ENCODE measurements at regions not wholly inside any gene's neighbourhood (a gene's known extent, or its start where the extent isn't known, plus 50 kb on each side); places are given as distances from the start of the nearest gene placed in this dataset.
"Not testable (repeated sequence)": the region's sequence is repeated elsewhere in the genome, so short reads cannot be mapped to it uniquely, and the experiment has no call there.

DNA sequence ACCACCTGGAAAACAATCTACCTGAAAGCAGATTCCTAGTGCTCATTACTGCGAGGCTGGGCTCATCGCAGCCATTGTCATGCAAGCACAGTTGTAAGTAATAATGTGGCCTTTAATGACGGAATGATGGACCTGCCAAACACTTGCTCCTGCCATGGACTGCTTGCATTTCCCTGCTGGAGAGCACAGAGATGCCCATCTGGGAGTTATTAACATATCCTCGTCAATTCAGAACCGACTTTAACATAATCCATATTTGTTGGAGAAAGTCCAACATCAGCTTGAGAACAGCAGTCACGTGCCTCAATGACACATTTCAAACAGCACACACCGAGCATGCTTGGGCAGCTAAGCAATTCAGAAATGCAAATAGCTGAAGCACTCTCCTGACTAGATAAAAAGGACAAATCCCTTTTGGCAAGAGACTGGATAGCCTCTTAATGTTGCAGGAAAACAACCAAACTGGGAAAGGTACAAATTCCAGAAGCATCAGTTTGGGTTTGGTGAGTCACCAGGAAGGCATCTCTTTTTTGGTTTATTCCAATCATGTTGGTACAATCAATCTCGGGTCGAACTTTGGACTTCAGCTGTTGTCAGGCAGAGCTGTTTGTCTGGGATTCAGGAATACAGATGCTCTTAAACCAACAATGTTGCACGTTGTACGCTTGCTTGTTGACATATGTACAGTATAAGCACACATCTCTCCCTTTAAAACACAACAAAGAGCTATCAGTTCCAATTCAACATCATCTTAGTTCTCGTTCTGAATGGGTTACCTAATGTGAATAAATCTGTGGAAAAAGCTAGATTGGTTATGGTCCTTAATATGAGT, 395.8 kb downstream of the LNPK start:
- no peak for DNase-seq (ENCODE audit: low spot score)

DNA sequence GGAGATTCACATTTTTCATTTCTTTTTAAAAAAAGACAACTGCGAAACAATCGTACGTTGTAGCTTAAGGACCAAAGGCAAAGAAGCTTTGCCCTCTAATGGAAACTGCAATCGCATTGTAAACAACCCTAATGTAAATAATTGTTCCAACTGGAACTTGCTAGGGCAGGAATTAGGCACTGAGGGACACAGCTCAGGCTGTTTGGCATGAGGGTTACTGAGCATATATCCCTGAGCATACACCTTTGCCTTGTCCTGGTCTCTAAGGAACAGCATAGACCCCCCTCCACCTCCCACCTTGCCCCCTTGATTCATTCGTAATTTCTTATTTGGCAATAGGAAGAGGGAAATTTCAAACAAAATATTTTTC, 396.4 kb downstream of the LNPK start:
- DNase-seq (ENCODE audit: low spot score) = no peak

DNA sequence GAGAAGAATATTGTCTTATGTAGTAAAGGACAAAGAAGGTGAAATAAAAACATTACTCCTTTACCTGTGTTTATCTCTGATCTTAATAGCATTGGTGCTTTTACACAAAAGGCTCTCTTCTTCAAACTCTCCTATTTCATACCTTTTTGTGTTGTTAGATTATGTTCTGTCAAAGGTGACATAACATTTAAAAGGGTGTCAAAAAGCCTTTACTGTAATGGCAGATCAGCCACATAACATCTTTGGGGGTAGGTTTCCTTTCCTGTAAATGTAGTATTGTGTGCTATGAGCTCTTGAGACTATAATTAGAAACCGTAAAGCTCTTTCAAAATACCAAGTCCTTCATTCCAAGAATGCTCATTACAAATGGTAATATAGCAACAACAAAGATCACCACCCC, 400.1 kb downstream of the LNPK start:
- no peak for DNase-seq (ENCODE audit: low spot score)

DNA sequence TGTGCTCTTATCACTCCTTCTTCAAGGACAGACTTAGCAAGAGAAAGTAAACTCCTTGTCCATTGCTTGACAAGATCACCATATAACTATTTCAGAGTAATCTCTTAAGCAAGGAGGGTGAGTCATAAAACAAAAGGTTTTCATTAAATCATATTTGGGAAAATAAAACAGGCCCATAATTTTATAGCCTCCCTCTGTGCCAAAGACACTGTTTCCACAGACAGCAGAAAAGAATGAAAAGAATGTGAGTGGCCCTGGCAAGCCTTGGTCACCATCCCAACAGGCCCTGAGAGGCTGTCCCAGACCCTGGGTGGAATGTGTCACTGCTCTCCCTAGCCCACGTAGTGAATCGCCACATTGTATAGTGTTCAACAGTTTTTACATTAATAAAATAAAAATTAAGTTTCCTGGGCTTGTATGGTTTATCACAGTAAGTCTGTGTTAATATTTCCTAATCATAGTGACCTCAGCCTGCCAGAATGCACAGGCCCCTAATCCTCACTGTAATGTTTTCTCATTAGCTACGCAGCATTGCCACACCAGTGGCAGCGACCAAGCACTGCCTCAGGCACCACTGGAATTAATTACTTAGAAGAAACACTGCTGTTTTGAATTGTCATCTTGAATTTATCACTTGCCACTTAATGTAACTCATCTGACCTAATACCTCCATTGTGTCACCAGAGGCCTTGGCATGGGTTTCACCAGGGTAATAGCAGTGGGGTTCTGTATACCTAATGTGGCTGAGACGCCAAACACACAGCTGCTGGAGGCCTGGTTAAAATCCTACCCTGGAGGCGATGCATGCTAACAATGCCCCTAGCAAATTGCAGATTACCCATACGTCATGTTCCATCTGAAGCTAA, 401.9 kb downstream of the LNPK start:
- no peak for DNase-seq (ENCODE audit: low spot score)

DNA sequence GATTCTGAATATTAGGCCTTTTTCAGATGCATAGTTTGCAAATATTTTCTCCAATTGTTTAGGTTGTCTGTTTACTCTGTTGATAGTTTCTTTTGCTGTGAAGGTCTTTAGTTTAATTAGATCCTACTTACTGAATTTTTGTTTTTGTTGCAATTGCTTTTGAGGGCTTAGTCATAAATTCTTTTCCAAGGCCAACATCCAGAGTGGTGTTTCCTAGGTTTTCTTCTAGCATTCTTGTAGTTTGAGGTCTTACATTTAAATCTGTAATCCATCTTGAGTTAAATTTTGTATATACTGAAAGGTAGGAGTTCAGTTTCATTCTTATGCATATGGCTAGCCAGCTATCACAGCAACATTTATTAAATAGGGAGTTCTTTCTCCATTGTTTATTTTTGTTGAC, 404.8 kb downstream of the LNPK start:
- no peak for DNase-seq (ENCODE audit: low spot score)

DNA sequence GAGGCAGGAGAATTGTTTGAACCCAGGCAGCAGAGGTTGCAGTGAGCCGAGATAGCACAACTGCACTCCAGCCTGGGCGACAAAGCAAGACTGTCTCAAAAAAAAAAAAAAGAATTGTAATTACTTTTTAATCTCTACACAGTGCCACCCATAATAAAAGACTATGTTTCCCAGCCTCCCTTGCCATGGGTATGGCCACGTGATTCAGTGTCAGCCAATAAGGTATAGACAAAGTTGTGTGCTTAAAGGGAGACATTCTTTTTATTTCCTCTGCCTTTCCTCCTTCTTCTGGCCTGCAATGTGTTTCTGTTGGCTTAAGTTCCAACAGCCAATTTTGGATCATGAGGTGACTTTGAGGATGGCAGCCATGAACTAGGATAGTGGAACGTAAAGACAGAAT, 406.9 kb downstream of the LNPK start:
- no peak for DNase-seq (ENCODE audit: low spot score)

DNA sequence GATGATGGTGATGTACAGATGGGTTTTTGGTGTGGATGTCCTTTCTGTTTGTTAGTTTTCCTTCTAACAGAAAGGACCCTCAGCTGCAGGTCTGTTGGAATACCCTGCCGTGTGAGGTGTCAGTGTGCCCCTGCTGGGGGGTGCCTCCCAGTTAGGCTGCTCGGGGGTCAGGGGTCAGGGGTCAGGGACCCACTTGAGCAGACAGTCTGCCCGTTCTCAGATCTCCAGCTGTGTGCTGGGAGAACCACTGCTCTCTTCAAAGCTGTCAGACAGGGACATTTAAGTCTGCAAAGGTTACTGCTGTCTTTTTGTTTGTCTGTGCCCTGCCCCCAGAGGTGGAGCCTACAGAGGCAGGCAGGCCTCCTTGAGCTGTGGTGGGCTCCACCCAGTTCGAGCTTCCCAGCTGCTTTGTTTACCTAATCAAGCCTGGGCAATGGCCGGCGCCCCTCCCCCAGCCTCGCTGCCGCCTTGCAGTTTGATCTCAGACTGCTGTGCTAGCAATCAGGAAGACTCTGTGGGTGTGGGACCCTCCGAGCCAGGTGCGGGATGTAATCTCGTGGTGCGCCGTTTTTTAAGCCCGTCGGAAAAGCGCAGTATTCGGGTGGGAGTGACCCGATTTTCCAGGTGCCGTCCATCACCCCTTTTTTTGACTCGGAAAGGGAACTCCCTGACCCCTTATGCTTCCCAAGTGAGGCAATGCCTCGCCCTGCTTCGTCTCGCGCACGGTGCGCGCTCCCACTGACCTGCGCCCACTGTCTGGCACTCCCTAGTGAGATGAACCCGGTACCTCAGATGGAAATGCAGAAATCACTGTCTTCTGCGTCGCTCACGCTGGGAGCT, 408.2 kb downstream of the LNPK start:
- DNase-seq (ENCODE audit: low spot score) = not testable (repeated sequence)

DNA sequence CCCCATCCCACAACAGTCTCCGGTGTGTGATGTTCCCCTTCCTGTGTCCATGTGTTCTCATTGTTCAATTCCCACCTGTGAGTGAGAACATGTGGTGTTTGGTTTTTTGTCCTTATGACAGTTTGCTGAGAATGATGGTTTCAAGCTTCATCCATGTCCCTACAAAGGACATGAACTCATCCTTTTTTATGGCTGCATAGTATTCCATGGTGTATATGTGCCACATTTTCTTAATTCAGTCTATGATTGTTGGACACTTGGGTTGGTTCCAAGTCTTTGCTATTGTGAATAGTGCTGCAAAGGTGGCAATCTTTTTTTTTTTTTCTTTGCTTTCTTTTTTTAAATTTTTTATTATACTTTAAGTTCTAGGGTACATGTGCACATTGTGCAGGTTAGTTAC, 406.7 kb upstream of the ATP5MC3 start:
- not testable (repeated sequence) for DNase-seq (ENCODE audit: low spot score)

DNA sequence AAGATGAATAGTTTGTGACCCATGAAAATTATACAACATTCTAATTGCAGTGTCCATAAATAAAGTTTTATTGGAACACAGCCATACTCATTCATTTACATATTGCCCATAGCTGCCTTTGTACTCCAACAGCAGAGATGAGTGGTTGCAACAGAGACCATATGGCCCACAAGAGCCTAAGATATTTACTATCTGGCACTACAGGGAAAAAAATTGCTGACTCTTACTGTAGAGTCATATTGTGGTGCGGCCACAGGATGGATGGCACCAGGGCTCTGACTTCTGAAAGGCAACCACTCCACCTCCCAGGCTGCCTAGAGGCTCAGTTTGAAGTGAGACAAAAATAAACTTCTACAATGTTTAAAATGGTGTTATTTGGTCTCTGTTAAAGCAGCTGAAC, 404.0 kb upstream of the ATP5MC3 start:
- DNase-seq (ENCODE audit: low spot score) = no peak

DNA sequence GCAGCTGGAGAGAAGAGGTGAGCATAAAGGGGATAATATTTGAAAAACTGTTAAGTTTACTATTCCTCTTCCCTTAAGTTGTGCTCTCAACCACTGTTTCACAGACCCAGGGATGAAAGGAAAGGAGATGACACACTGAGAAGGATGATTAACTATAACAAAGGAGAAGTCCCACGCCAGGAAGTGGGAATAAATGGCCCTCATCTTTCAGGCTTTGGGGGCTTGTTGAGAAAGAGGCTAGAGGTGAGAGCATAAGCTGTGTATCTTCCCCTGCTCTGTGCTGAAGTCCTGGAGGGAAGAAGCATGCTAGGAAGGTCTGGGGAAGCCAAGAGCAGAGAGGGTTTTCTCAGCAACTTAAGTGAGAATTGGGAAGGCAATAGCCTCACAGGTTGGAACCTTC, 399.1 kb upstream of the ATP5MC3 start:
- no peak for DNase-seq (ENCODE audit: low spot score)

DNA sequence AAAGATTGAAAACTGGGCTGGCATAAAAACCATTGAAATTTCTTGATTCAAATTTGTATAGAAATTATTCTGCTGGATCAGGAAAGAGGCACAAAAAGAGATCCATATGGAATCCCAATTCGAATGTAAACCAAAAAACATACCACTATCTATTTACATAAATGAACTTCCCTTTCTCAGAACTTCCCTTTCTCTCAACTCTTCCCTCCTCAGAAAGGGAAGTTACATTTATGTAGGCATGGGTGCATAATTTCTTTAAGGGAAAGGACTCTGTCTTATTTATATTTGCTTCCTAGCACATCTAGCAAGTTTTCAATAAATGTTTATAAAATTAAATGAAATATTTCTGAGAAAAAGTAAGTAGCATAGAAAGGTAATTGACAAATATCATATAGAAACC, 398.1 kb upstream of the ATP5MC3 start:
- DNase-seq (ENCODE audit: low spot score) = no peak

DNA sequence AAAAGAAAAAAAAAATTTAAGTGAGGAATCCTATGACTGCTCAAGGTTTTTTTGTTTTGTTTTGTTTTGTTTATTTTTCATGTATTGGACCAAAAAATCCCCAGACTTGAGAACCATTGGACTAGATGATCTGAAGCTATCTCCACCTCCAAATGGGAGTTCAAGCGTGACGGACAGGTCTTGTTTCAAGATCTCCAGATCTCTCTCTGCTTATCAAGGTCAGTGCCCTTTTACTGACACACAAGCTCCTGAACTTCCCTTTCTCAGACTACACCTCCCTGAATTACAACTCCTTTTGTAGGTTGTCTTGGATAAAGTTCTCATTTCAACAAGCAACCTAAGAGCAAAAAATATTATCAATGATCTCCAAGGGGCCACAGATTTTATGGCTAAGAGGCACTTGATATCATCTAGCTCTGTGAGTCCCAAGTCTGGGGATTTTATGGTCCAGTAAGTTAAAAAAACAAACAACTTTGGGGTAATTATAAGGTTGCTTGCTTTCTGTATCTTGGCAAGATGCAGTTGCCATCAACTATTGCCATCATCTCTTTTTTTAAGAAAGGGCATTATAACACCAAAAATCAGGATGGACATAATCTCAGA, 396.0 kb upstream of the ATP5MC3 start:
- no peak for DNase-seq (ENCODE audit: low spot score)

DNA sequence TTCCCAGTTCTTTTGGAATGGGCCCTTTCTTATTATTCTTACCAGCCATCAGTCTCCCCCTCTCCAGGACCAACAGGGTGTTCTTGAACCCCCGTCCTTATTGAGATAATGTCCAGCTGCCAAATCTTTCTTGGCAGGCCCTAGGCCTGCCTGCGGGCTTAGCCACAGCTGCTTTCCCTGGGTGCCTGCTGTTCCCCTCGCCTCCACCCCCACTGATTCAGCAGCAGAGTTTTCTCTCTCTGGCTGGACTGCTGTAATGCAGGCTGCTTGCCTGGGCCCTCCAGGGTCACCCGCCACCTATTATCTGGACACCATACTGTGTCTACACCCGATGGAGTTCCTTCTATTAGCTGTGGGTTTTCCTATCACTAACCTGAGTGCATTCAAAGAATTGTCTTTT, 395.4 kb upstream of the ATP5MC3 start:
- DNase-seq (ENCODE audit: low spot score) = no peak

DNA sequence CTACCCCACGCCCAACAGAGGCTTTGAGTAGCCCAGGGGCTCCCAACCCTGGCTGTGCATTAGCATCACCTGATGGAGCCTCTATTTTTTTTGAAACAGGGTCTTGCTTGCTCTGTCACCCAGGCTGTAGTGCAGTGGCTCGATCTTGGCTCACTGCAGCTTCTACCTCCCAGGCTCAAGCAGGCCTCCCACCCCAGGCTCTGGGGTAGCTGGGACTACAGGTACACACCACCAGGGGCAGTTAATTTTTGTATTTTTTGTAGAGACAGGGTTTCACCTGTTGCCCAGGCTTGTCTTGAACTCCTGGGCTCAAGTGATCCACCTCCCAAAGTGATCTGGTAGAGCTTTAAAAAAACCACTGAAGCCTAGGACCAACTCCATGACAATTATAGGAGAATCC, 394.8 kb upstream of the ATP5MC3 start:
- DNase-seq (ENCODE audit: low spot score) = no peak

DNA sequence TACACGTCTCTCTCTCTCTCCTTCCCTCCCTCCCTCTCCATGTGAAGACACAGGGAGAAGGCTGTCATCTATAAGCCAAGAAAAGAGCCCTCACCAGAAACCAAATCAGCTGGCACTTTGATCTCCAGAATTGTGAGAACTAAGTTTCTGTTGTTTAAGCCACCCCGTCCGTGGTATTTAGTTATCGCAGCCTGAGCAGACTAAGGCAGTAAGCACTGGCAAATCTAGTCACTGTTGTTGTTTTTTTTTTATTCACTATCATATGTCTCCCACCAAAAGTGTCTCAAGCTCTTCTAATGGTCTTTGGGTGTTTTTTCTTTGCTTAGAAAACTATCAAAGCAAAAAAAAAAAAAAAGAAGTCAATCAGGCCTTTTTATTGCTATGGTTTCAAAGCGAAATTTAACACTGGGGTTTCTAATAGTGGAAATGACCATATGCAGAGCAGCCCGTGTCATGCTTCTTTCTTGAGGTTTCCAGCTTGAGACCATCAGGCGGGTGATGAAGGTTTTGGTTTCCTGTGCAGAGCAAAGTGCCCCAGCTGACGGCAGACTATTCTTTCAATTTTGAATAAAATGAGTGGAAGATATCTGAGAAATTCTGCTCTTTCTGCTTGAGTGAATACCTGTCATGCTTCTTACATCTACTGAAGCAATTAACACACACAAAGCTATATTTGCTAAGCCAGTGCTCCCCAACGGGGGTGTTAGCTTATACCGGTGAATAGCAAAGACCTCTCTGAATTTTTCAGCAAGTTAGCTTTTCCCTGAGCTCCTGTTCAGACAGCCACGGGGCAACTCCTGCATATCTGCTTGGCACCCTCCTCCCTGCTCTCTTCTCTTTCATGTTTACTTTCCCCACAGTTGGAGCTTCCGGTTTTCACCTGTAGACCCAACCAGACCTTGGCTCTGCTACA, 394.1 kb upstream of the ATP5MC3 start:
- DNase-seq (ENCODE audit: low spot score) = peak; percentile 64

DNA sequence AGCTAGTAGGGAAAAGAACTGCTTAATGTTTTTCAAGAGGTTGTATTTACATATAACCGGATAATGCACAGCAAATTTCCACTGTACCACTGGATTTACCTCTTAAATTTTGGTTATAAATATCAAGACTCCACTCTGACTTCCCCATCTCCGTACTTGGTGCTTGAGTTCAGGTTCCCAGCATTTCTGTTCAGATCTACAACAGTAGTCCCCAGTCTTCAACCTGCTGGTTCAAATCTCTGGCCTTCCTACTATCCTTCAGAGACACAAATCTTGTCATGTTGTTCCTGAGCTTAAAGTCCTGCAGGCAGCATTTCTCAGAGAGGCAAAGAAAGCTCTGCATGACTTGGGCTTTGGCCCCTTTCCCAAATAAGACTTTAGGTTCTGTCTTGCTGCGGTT, 392.6 kb upstream of the ATP5MC3 start:
- no peak for DNase-seq (ENCODE audit: low spot score)

DNA sequence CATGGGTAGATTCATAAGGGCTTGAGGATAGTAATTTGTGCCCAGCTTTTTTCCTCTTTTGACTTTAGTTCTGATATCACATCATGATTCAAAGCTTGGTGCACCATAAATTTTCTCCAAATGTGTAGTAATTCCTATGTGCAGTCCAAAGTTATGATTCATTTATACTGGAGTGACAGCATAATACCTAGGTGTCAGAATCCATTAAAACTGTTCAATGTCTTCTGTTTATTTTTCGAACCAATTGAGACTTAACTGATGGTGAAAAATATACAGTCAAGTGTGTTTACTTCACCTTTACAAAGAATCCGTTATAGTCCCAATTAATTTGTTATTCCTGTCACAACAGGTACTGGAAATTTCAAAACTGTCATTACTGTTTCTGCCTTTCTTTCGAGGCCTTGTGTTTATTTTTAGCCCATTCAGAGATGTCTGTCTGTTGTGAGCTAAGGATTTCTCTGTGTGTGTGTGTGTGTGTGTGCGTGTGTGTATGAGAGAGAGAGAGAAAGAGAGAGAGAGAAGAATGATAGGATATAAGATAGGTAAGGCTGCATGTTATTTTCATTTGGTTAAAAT, 389.7 kb upstream of the ATP5MC3 start:
- peak; percentile 15 for DNase-seq (ENCODE audit: low spot score)

DNA sequence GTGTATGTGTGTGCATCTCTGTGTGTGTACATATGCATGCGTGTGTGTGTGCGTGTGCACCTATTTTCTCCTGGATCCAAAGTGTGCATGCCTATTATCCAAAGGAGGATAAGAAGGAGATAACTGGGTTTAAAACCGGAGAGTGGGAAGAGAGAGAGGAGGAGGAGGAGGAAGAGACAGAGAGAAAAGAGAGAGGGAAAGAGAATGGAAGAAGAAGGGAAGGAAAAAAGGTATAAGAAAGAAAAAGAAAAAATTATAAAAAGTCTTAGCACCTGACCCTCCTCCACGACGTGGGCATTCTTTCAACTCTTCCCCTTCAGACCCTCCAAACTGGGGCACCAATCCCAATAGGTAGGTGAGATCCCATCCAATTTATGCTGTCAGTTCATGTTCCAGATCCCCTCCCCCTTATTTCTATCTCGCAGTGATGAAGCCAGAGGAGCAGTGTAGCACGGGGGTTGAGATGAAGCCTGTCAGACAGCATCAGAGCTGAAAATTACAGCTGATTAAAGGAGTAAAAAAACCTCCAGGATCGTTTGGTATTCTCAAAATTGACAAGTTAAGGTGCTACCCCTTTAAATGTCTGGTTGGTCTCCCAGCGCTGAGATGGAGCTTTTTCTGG, 386.7 kb upstream of the ATP5MC3 start:
- DNase-seq (ENCODE audit: low spot score) = peak; percentile 69

DNA sequence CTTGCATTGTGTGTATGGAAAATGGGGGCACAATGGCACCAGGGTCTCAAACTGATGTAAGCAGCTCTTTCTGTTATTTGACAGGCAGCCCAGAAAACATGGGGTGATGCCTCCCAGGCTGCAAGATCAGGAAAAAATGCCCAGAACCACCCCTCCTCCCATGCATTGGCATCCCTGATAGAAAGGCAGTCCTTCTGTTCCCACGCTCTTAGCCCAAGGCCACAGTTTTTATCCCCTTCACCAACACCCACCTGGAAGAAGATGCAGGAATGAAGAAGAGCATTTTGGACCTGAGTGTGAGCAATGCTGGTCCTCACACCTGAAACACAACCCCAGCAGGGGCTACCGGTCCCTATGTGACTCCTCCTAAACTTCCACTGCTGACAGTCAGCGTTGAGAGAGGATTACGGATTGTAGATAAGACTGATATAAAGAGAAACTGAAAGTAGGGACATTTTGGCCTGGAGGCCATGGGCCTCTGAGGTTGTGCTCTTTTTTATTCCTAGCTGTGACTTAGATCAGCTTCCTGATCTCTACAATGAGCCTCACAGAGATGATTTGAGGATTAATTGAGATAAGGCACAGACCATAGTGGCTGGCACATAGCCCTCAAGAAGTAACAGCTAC, 386.0 kb upstream of the ATP5MC3 start:
- no peak for DNase-seq (ENCODE audit: low spot score)

Data from putamen (tissue), 1 donor.